ENCODE measurements at regions not wholly inside any gene's neighbourhood (a gene's known extent, or its start where the extent isn't known, plus 50 kb on each side); places are given as distances from the start of the nearest gene placed in this dataset.

DNA sequence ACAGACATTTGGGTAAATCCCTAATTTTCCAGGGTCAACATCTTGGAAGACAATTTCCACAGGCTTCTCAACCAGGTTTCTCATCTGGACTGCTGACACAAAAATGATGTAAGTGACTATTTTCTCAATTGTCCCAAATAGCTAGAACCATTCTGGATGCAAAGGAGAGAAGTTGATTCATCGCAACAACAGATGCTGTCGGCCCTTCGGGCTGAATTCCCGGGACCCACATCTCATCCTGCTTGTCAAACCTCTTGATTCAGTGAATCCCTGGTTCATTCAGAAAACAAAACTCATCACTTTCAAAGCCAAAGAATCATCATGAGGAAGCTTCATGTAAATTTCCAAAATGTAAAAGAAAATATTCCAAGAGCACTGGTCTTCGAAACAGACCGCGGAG lies 251.8 kb downstream of the NPHP4 start:
- TF ChIP-seq, protein P1, sequence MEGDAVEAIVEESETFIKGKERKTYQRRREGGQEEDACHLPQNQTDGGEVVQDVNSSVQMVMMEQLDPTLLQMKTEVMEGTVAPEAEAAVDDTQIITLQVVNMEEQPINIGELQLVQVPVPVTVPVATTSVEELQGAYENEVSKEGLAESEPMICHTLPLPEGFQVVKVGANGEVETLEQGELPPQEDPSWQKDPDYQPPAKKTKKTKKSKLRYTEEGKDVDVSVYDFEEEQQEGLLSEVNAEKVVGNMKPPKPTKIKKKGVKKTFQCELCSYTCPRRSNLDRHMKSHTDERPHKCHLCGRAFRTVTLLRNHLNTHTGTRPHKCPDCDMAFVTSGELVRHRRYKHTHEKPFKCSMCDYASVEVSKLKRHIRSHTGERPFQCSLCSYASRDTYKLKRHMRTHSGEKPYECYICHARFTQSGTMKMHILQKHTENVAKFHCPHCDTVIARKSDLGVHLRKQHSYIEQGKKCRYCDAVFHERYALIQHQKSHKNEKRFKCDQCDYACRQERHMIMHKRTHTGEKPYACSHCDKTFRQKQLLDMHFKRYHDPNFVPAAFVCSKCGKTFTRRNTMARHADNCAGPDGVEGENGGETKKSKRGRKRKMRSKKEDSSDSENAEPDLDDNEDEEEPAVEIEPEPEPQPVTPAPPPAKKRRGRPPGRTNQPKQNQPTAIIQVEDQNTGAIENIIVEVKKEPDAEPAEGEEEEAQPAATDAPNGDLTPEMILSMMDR (IDR thresholded peaks at IDR 0.05) = no peak
- no peak overlapping the region for H3K4me3 ChIP-seq
- no peak overlapping the region for H3K27ac ChIP-seq
- no peak for DNase-seq (ENCODE audit: low spot score)

- no peak for DNase-seq (ENCODE audit: low spot score)
- Histone ChIP-seq H3K27ac (no peak overlapping the region), H3K4me3 (no peak overlapping the region)
- TF ChIP-seq, protein P1 (IDR thresholded peaks at IDR 0.05) = no peak
Observed at GRCh38 chr1:5739561-5740078, 252.6 kb downstream of the NPHP4 start.

DNA sequence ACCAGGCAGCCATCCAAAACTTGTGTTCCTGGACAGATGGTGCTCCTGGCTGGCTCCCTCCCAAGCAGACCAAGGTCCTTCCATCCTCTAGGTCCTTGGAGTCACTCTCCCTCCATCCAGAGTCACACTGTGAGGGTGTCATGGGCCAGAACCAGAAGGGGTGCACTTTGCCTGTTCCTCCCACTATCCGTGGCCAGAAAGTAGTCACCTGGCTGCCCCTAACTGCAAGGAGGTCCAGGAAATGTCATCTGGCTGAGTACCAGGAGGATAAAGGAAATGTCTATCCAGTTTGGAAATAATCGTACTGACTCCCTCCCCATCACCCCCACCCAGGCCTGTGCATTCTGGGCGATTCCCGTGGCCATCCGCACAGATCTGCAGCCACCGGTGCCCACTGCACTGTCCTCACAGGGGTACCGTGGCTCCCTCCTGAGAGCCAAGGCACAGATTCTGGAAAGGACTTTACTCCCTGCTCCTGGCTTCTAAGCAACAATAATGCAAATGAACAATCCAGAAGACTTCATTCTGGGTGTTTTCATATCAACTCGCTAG lies 253.2 kb downstream of the NPHP4 start:
- DNase-seq (ENCODE audit: low spot score) = no peak
- H3K4me3 ChIP-seq = no peak overlapping the region
- TF ChIP-seq, protein P1 (IDR thresholded peaks at IDR 0.05) = no peak
- no peak overlapping the region for H3K27ac ChIP-seq

- TF ChIP-seq, protein P1 (IDR thresholded peaks at IDR 0.05) = no peak
- no peak overlapping the region for H3K27ac ChIP-seq
- no peak for DNase-seq (ENCODE audit: low spot score)
- H3K4me3 ChIP-seq = no peak overlapping the region
Observed at GRCh38 chr1:5737081-5737480, 255.1 kb downstream of the NPHP4 start.

- TF ChIP-seq, protein P1 (IDR thresholded peaks at IDR 0.05) = no peak
- H3K4me3 ChIP-seq = no peak overlapping the region
- H3K27ac ChIP-seq = no peak overlapping the region
- DNase-seq (ENCODE audit: low spot score) = no peak
Observed at GRCh38 chr1:5734996-5735395, 257.2 kb downstream of the NPHP4 start.

DNA sequence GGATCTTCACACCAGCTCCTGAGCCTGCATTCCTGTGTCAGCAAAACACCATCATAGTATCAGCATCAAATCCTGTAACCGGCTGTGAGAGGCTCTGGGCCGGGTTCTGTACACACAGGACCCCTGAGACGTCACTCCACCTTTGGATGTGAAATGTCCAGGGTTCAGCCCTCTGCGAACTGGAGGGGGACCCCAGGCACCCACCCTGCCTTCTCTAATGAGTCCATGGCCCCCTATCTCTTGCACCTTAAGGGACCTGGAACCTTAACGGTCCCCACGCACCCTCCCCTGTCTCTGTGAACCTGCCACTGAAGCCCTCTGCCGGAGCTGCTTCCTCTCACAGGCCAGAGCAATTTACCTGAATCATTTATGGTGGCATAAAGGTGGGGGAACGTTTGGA lies 257.8 kb downstream of the NPHP4 start:
- Histone ChIP-seq H3K27ac (no peak overlapping the region), H3K4me3 (no peak overlapping the region)
- TF ChIP-seq, protein P1 (IDR thresholded peaks at IDR 0.05) = no peak
- DNase-seq (ENCODE audit: low spot score) = no peak

- Histone ChIP-seq H3K4me3 (no peak overlapping the region), H3K27ac (no peak overlapping the region)
- TF ChIP-seq, protein P1 (IDR thresholded peaks at IDR 0.05) = no peak
- no peak for DNase-seq (ENCODE audit: low spot score)
Observed at GRCh38 chr1:5733596-5733995, 258.6 kb downstream of the NPHP4 start.
